ENCODE measurements at regions not wholly inside any gene's neighbourhood (a gene's known extent, or its start where the extent isn't known, plus 50 kb on each side); places are given as distances from the start of the nearest gene placed in this dataset.

DNA sequence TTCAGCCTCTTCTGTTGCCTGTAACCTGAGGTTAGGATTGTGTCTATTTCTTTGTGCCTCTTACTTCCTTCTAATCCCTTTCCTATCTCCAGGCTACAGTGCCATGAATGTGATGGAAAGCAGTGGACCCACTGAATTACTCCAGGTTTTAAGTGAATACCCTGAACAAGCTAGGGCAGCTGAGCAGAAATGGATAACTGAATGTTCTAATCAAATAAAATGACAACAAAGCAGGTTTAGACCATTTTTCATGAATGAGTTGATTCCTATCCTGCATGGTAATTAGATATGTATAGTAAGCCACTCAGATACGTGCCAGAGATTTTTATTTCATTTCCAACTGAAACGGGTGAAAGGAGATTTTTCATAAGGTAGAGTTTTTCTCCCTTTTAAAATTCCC, 127.5 kb upstream of the ZP4 start:
- DNase-seq = no peak
- ATAC-seq = no peak
- intact Hi-C loops (cut with DNase I, micrococcal nuclease) = no loop called here
- H3K36me3 ChIP-seq (ENCODE audit: low read depth) = no peaks in the 10 kb centered on the region
- TF ChIP-seq, protein P1, sequence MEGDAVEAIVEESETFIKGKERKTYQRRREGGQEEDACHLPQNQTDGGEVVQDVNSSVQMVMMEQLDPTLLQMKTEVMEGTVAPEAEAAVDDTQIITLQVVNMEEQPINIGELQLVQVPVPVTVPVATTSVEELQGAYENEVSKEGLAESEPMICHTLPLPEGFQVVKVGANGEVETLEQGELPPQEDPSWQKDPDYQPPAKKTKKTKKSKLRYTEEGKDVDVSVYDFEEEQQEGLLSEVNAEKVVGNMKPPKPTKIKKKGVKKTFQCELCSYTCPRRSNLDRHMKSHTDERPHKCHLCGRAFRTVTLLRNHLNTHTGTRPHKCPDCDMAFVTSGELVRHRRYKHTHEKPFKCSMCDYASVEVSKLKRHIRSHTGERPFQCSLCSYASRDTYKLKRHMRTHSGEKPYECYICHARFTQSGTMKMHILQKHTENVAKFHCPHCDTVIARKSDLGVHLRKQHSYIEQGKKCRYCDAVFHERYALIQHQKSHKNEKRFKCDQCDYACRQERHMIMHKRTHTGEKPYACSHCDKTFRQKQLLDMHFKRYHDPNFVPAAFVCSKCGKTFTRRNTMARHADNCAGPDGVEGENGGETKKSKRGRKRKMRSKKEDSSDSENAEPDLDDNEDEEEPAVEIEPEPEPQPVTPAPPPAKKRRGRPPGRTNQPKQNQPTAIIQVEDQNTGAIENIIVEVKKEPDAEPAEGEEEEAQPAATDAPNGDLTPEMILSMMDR (IDR thresholded peaks at IDR 0.05) = no peak
- H3K4me3 ChIP-seq = no peak overlapping the region
- no peaks in the 10 kb centered on the region for H3K4me1 ChIP-seq (ENCODE audit: low read depth)
- no peaks in the 10 kb centered on the region for H3K9me3 ChIP-seq

DNA sequence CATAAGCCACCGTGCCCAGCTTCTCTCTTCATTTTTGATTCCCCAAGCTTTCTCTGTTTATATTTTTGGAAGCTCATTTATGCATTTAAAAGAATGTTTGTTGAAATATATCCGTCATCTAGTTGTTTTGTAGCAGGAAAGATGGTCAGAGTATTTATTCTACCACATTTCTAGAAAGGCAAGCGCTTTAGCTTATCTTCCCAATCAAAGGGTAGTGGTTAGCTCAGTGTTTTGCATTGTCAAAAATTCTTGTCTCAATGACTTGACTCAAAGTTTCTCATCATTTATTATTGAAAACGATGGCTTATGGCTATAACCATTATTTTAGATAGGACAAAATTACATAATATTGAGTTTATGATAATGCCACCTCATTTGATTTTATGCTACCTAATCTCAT, 116.1 kb upstream of the ZP4 start:
- H3K4me3 ChIP-seq = no peak overlapping the region
- no peak for DNase-seq
- H3K9me3 ChIP-seq = no peaks in the 10 kb centered on the region
- no peak for ATAC-seq
- no peaks in the 10 kb centered on the region for H3K4me1 ChIP-seq (ENCODE audit: low read depth)
- intact Hi-C loops (cut with DNase I, micrococcal nuclease) = no loop called here
- no peaks in the 10 kb centered on the region for H3K36me3 ChIP-seq (ENCODE audit: low read depth)
- TF ChIP-seq, protein P1 (IDR thresholded peaks at IDR 0.05) = no peak

DNA sequence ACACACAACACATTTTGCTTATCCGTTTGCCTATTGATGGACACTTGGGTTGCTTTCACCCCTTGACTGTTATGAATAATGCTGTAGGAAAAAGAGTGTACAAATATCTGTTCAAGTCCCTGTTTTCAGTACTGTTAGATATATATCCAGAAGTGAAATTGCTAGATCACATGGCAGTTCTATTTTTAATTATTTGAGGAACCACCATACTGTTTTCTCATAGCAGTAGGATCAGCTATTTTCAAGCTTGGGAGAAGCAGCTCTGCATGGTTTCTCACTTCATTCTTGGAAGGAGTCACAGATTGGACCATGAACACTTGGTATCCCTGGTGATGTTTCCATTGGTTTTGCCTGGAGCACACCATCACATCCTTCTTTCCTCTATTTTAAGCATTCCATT, 114.4 kb upstream of the ZP4 start:
- TF ChIP-seq, protein P1 (IDR thresholded peaks at IDR 0.05) = no peak
- ATAC-seq (no peak), DNase-seq (no peak)
- no peaks in the 10 kb centered on the region for H3K9me3 ChIP-seq
- H3K36me3 ChIP-seq (ENCODE audit: low read depth) = no peaks in the 10 kb centered on the region
- H3K4me3 ChIP-seq = no peak overlapping the region
- intact Hi-C loops (cut with DNase I, micrococcal nuclease) = no loop called here
- no peaks in the 10 kb centered on the region for H3K4me1 ChIP-seq (ENCODE audit: low read depth)

DNA sequence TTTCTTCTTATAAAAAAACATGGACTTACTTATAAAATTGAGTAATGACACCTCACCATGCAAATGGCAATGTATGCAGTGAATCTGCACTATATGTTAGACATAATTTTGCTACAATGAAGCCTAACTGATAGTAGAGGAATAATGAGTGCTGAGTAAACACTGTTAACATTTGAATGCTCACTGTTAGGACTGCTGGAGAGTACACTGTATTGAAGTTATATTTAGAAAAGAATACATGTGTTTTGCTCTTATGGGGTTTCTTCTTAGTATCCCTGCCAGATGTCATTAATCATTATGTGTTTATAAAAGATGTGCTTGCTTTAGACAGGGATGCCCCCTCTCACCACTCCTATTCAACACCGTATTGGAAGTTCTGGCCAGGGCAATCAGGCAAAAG, 111.1 kb upstream of the ZP4 start:
- DNase-seq (no peak), ATAC-seq (no peak)
- H3K4me1 ChIP-seq (ENCODE audit: low read depth) = no peaks in the 10 kb centered on the region
- H3K4me3 ChIP-seq = no peak overlapping the region
- no peaks in the 10 kb centered on the region for H3K9me3 ChIP-seq
- TF ChIP-seq, protein P1 (IDR thresholded peaks at IDR 0.05) = no peak
- H3K36me3 ChIP-seq (ENCODE audit: low read depth) = no peaks in the 10 kb centered on the region
- intact Hi-C loops (cut with DNase I, micrococcal nuclease) = no loop called here

DNA sequence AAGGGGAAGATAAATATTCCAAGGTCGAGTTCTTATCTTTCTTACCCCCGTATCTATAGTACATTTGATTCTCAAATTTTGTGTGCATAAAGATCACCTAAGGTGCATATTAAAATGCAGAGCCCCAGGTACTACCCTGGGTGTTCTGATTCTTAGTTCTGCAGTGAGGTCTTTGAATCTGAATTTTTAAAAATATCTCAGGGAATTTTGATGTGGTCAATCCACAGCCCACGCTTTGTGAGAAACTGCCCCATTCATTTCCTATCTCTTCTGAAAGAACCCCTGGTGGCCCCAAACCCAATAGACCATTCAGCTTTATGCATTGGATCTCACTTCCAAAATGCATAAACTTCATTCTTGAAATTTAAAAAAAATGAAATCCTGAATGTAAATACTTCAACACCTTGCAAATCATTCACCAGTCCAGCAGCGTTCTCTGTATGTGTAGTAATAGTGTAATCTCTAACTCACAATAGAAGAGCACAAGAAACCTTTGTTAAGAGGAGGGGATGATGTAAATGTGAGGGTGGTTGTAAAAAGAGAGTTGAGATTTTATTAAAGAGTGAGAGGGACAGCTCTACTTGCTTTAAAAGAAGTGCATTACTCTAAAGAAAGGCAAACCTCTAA, 108.8 kb upstream of the ZP4 start:
- Histone ChIP-seq H3K4me3 (no peak overlapping the region), H3K36me3 (ENCODE audit: low read depth) (no peaks in the 10 kb centered on the region), H3K4me1 (ENCODE audit: low read depth) (no peaks in the 10 kb centered on the region), H3K9me3 (no peaks in the 10 kb centered on the region)
- TF ChIP-seq, protein P1 (IDR thresholded peaks at IDR 0.05) = no peak
- ATAC-seq (no peak), DNase-seq (no peak)
- intact Hi-C loops (cut with DNase I, micrococcal nuclease) = no loop called here

DNA sequence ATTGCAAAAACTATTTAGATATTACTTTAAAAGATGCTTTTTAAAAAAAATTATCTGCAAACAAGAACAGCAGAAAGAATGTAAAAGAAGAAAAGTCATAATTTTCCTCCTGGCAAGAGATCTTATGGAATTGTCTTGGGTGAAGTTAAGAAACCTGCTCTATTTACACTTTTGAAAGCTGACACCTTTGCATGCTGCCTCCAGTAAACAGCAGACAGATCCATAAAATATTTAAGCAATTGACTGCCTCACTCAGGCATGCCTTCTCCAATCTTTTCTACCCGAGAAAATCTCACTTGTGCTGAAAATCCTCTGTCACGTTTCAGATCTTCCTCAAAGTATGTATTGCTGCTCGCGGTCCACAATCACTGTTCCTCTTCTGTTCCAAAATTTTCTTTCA, 107.9 kb upstream of the ZP4 start:
- Histone ChIP-seq H3K4me1 (ENCODE audit: low read depth) (no peaks in the 10 kb centered on the region), H3K4me3 (no peak overlapping the region), H3K9me3 (no peaks in the 10 kb centered on the region), H3K36me3 (ENCODE audit: low read depth) (no peaks in the 10 kb centered on the region)
- ATAC-seq (no peak), DNase-seq (no peak)
- TF ChIP-seq, protein P1 (IDR thresholded peaks at IDR 0.05) = no peak
- intact Hi-C loops (cut with DNase I, micrococcal nuclease) = no loop called here

All from mucosa of descending colon (tissue), 3 donors.